ENCODE measurements at regions not wholly inside any gene's neighbourhood (a gene's known extent, or its start where the extent isn't known, plus 50 kb on each side); places are given as distances from the start of the nearest gene placed in this dataset.

- Histone ChIP-seq H3K9ac (ENCODE audit: low read length) (no peak overlapping the region), H3F3A (ENCODE audit: insufficient read depth, low read length, poor library complexity, severe bottlenecking) (no peaks in the 10 kb centered on the region), H4K20me1 (ENCODE audit: insufficient read depth) (no peaks in the 10 kb centered on the region), H3K4me2 (ENCODE audit: low read length) (no peak overlapping the region), H3K36me3 (ENCODE audit: insufficient read depth, low read length) (no peaks in the 10 kb centered on the region), H2AFZ (ENCODE audit: low read depth, low read length) (no peak overlapping the region), H3K9me2 (ENCODE audit: insufficient read depth, low read length) (no peaks in the 10 kb centered on the region), H3K9me3 (ENCODE audit: low read length) (no peaks in the 10 kb centered on the region), H3K27me3 (ENCODE audit: insufficient read depth, low read depth, low read length) (no peaks in the 10 kb centered on the region), H3K79me2 (replicated peaks; ENCODE audit: insufficient read depth, low read length) (no peaks in the 10 kb centered on the region), H3K27ac (ENCODE audit: low read length) (no peak overlapping the region), H3K4me3 (ENCODE audit: low read length) (no peak overlapping the region)
- no peak for TF ChIP-seq REST (IDR thresholded peaks at IDR 0.05; ENCODE audit: borderline replicate concordance)
Observed at GRCh38 chr6:140284871-140285270, 910.4 kb upstream of the CITED2 start.

GRCh38 chr6:140283197-140283596 lies 908.7 kb upstream of the CITED2 start:
- Histone ChIP-seq H3K27me3 (ENCODE audit: insufficient read depth, low read depth, low read length) (no peaks in the 10 kb centered on the region), H3K79me2 (replicated peaks; ENCODE audit: insufficient read depth, low read length) (no peaks in the 10 kb centered on the region), H3K27ac (ENCODE audit: low read length) (no peak overlapping the region), H3K9me2 (ENCODE audit: insufficient read depth, low read length) (no peaks in the 10 kb centered on the region), H3K9ac (ENCODE audit: low read length) (no peak overlapping the region), H2AFZ (ENCODE audit: low read depth, low read length) (no peak overlapping the region), H3K36me3 (ENCODE audit: insufficient read depth, low read length) (no peaks in the 10 kb centered on the region), H3F3A (ENCODE audit: insufficient read depth, low read length, poor library complexity, severe bottlenecking) (no peaks in the 10 kb centered on the region), H3K4me3 (ENCODE audit: low read length) (no peak overlapping the region), H3K4me2 (ENCODE audit: low read length) (no peak overlapping the region), H3K9me3 (ENCODE audit: low read length) (no peaks in the 10 kb centered on the region), H4K20me1 (ENCODE audit: insufficient read depth) (no peaks in the 10 kb centered on the region)
- TF ChIP-seq POLR2AphosphoS5 (IDR thresholded peaks at IDR 0.05) = no peak
- no peak for TF ChIP-seq SMC3 (conservative IDR thresholded peaks at IDR 0.05; ENCODE audit: poor library complexity)
- TF ChIP-seq EZH2 (IDR thresholded peaks at IDR 0.05; ENCODE audit: borderline replicate concordance, insufficient read depth, low read length, poor library complexity, severe bottlenecking) = no peak
- no peak for TF ChIP-seq REST (IDR thresholded peaks at IDR 0.05; ENCODE audit: borderline replicate concordance)
- no peak for TF ChIP-seq MXI1 (conservative IDR thresholded peaks at IDR 0.05; ENCODE audit: poor library complexity, severe bottlenecking)
- TF ChIP-seq TAF1 (IDR thresholded peaks at IDR 0.05; ENCODE audit: low read depth) = no peak
- no peak for TF ChIP-seq EP300 (conservative IDR thresholded peaks at IDR 0.05; ENCODE audit: poor library complexity, severe bottlenecking)
- TF ChIP-seq CTCF (IDR thresholded peaks at IDR 0.05; ENCODE audit: poor library complexity, severe bottlenecking) = no peak
- TF ChIP-seq RAD21 (conservative IDR thresholded peaks at IDR 0.05) = no peak

Data from neural cell (in vitro differentiated cells).